KOPT-K1 (cell line): ENCODE measurements at regions not wholly inside any gene's neighbourhood (a gene's known extent, or its start where the extent isn't known, plus 50 kb on each side); places are given as distances from the start of the nearest gene placed in this dataset.
"Not testable (repeated sequence)": the region's sequence is repeated elsewhere in the genome, so short reads cannot be mapped to it uniquely, and the experiment has no call there.

Experiments used
- H3K27ac ChIP-seq: fragments of 200-600 bp; sonication (generic); 2 replicates; pipeline ENCODE4 v1.5.1; 2016; ENCODE audit warnings: antibody characterized with exemption, mild to moderate bottlenecking, low read depth, low read length; ENCODE audit not compliant: poor library complexity, severe bottlenecking
- H3K36me3 ChIP-seq: fragments of 200-600 bp; sonication (generic); 2 replicates; pipeline ENCODE4 v1.5.1; 2017; ENCODE audit warnings: antibody characterized with exemption, mild to moderate bottlenecking, low read length, moderate library complexity; ENCODE audit not compliant: insufficient read depth
- H3K9me3 ChIP-seq: fragments of 200-600 bp; sonication (generic); 2 replicates; pipeline ENCODE4 v1.5.1; 2017; ENCODE audit warnings: antibody characterized with exemption, low read length, mild to moderate bottlenecking; ENCODE audit not compliant: insufficient read depth, poor library complexity, severe bottlenecking

DNA sequence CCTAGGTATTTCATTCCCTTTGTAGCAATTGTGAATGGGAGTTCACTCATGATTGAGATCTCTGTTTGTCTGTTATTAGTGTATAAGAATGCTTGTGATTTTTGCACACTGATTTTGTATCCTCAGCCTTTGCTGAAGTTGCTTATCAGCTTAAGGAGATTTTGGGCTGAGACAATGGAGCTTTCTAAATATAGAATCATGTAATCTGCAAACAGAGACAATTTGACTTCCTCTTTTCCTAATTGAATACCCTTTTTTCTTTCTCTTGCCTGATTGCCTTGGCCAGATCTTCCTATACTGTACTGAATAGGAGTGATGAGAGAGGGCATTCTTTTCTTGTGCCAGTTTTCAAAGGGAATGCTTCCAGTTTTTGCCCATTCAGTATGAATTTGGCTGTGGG is 398.1 kb downstream of the SRGAP2C start:
- H3K27ac ChIP-seq, H3K9me3 ChIP-seq, H3K36me3 ChIP-seq: not testable (repeated sequence)

- Histone ChIP-seq H3K36me3 (no peaks in the 10 kb centered on the region), H3K27ac (no peak overlapping the region), H3K9me3 (peaks cover 9% of the 10 kb centered on the region)
Measured at GRCh38 chr1:121586369-121587229, 401.8 kb downstream of the SRGAP2C start.

DNA sequence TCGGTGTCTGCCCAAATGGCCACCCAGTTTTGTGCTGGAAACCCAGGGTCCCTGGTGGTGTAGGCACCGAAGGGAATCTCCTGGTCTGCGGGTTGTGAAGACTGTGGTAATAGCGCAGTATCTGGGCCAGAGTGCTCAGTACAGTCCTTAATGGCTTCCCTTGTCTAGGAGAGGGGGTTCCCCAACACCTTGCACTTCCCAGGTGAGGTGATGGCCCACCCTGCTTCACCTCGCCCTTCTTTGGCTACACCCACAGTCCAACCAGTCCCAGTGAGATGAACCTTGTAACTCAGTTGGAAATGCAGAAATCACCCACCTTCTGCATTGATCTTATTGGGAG is 402.4 kb downstream of the SRGAP2C start:
- H3K27ac ChIP-seq = no peak overlapping the region
- no peaks in the 10 kb centered on the region for H3K36me3 ChIP-seq
- H3K9me3 ChIP-seq = peaks cover 9% of the 10 kb centered on the region

GRCh38 chr1:121587777-121588176 is 403.0 kb downstream of the SRGAP2C start:
- Histone ChIP-seq H3K27ac (no peak overlapping the region), H3K36me3 (no peaks in the 10 kb centered on the region), H3K9me3 (peaks cover 9% of the 10 kb centered on the region)

- H3K9me3 ChIP-seq = peaks cover 9% of the 10 kb centered on the region
- H3K36me3 ChIP-seq = no peaks in the 10 kb centered on the region
- H3K27ac ChIP-seq = no peak overlapping the region
Measured at GRCh38 chr1:121594096-121594495, 409.3 kb downstream of the SRGAP2C start.

- peaks cover 9% of the 10 kb centered on the region for H3K9me3 ChIP-seq
- H3K36me3 ChIP-seq = no peaks in the 10 kb centered on the region
- peak overlapping the region; percentile 44 for H3K27ac ChIP-seq
Measured at GRCh38 chr1:121595089-121595488, 410.3 kb downstream of the SRGAP2C start.

DNA sequence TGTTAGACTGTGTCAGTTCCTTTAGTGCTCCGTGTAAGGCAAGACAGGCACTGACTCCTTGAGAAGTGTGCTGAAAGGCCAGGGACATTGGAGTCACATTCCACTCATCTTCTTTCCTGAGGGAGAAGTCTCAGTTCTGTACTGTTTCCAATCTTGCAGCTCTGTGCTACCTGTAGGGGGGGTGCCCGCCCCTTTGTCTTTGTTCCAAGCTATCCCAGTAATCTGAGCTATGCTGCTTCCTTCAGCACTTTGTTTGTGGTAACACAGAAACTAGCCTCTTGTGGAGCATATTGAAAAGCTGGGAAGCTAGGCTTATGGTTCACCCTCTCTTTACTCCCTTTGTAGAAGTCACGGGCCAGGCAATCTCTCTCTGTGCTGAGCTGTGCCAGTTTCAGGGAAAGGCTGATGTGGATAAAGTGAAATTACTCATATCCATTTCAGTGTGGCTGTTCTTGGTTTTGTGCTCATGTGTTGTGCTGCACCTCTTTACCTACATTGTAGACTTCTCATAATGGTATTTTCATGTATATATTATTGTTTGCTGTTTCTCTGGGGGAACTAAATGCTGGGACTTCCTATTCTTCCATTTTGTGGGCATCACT is 420.2 kb downstream of the SRGAP2C start:
- not testable (repeated sequence) for H3K27ac ChIP-seq, H3K36me3 ChIP-seq
- peaks cover 11% of the 10 kb centered on the region for H3K9me3 ChIP-seq

DNA sequence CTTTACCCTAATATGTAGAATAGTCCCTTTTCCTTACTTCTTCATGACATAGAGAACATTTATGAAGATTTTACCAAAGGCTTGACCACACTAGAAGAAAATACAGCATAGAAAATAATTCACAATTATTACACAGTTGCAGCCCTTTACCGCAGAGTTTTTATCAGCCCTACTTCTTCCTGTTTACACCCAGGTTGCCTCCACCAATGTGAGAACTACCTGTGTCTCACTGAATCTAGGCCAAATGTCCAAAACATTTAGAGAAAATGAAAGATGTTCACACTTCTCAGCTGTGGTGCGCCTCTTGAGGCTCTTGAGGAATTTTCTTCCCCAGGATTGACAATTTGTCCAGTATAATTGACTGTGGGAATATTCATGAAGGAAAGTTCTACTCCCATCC is 422.7 kb downstream of the SRGAP2C start:
- not testable (repeated sequence) for H3K36me3 ChIP-seq, H3K27ac ChIP-seq
- peaks cover 11% of the 10 kb centered on the region for H3K9me3 ChIP-seq
